ENCODE measurements at regions not wholly inside any gene's neighbourhood (a gene's known extent, or its start where the extent isn't known, plus 50 kb on each side); places are given as distances from the start of the nearest gene placed in this dataset.

DNA sequence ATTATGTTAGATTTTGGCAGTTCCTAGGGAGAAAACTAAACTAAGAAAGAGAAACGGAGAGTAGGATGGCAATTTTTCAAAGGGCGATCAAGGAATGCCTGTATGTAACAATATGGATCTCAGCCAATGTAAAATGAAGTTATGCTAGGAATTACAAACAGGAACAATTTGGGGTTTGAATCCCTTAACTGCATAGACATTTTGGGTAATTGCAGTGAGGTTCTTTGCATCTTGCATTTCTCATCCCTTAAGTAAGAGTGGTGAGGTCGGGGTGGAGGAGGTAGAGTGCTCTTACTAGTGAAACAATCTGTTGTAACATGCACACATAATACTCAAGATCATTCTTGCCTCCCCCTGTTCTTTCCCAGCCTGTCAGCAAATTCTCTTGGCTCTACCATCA, 137.6 kb downstream of the NPR3 start:
- TF ChIP-seq EP300 (IDR thresholded peaks at IDR 0.05): no peak
- TF ChIP-seq, protein P1, sequence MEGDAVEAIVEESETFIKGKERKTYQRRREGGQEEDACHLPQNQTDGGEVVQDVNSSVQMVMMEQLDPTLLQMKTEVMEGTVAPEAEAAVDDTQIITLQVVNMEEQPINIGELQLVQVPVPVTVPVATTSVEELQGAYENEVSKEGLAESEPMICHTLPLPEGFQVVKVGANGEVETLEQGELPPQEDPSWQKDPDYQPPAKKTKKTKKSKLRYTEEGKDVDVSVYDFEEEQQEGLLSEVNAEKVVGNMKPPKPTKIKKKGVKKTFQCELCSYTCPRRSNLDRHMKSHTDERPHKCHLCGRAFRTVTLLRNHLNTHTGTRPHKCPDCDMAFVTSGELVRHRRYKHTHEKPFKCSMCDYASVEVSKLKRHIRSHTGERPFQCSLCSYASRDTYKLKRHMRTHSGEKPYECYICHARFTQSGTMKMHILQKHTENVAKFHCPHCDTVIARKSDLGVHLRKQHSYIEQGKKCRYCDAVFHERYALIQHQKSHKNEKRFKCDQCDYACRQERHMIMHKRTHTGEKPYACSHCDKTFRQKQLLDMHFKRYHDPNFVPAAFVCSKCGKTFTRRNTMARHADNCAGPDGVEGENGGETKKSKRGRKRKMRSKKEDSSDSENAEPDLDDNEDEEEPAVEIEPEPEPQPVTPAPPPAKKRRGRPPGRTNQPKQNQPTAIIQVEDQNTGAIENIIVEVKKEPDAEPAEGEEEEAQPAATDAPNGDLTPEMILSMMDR (IDR thresholded peaks at IDR 0.05): no peak

Measured in ovary (tissue), 3 donors.